ENCODE measurements at regions not wholly inside any gene's neighbourhood (a gene's known extent, or its start where the extent isn't known, plus 50 kb on each side); places are given as distances from the start of the nearest gene placed in this dataset.

DNA sequence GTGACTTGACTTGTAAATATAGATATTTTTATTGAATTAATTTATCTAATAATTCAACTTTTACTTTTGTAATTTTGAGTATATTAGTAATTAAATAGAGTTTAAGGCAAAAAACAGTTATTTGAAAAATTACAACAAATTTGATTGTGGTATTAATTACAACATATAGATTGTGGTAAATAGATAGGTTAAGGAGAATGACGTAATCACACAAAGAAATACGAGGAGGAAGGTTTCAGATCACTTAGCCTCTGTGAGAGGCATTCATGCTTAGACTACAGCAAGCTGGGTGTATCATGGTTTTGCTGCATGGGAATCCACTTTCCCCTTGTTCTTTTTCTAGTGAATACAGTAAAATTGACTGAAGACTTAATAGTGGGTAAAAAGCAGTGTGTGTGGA, 878.4 kb upstream of the EDIL3 start:
- ATAC-seq, result no peak
- H3K4me1 Mint-ChIP-seq (ENCODE audit: low read depth), result no peaks in the 10 kb centered on the region

DNA sequence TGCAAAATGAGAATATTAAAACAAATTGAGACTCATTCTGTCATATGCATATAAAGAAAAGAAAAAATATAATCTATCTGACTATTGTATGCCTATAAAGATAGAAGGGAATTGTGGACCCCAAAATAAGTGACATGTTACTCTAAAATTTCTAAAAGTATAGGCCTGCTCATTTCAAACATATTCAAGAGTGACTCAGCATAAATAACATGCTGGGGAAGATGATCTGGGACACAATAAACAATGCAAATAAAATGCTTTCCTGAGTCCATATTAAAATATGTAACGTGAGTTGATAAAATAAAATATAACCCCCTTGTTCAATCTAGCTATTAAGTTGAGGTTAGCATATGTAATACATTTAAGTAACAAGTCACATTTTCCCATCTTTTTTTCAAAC, 882.0 kb upstream of the EDIL3 start:
- Mint-ChIP-seq H3K4me3 (no peak overlapping the region), H3K36me3 (ENCODE audit: insufficient read depth) (no peaks in the 10 kb centered on the region), H3K27me3 (ENCODE audit: low read depth) (no peaks in the 10 kb centered on the region), H3K4me1 (ENCODE audit: low read depth) (no peaks in the 10 kb centered on the region), H3K9me3 (peaks cover 6% of the 10 kb centered on the region)
- ATAC-seq (no peak), DNase-seq (no peak)

More for the DNA sequence above, 878.4 kb upstream of the EDIL3 start:
- H3K27me3 Mint-ChIP-seq (ENCODE audit: low read depth), result no peaks in the 10 kb centered on the region
- H3K4me3 Mint-ChIP-seq, result no peak overlapping the region
- no peak for DNase-seq
- no peaks in the 10 kb centered on the region for H3K9me3 Mint-ChIP-seq
- no peaks in the 10 kb centered on the region for H3K36me3 Mint-ChIP-seq (ENCODE audit: insufficient read depth)

DNA sequence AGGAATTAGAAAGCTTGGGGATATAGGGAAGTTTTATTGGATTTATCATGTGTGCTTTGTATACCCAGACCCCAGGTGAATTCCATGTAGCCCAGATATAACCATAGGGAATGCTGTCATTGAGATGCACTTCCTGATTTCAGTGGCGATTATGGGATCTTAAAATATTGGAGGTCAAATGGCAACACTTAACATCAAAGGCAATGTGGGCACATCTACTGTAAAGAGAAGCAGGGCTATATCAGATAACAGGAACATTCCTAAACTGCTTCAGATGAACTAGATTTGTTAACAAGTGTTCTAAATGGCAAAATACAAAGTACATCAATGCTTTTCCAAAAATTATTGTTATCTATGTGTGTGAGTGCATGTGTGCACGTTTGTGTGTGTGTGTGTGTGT, 883.5 kb upstream of the EDIL3 start:
- H3K9me3 Mint-ChIP-seq, result peaks cover 6% of the 10 kb centered on the region
- ATAC-seq (no peak), DNase-seq (no peak)
- no peaks in the 10 kb centered on the region for H3K36me3 Mint-ChIP-seq (ENCODE audit: insufficient read depth)
- H3K4me1 Mint-ChIP-seq (ENCODE audit: low read depth), result no peaks in the 10 kb centered on the region
- H3K27me3 Mint-ChIP-seq (ENCODE audit: low read depth), result no peaks in the 10 kb centered on the region
- H3K4me3 Mint-ChIP-seq, result no peak overlapping the region

DNA sequence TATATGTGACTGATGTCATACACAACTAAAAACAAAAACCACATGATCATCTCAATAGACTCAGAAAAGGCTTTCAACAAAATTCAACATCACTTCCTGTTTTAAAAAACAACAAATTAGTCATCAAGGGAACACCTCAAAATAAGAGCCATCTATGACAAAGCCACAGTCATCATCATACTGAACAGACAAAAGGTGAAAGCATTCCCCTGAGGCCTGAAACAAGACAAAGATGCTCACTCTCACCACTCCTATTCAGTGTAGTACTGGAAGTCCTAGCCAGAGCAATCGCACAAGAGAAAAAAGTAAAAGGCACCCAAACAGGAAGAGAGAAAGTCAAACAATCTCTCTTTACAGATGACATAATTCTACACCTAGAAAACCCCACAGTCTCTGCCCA, 893.5 kb upstream of the EDIL3 start:
- H3K36me3 Mint-ChIP-seq (ENCODE audit: insufficient read depth), result no peaks in the 10 kb centered on the region
- H3K27me3 Mint-ChIP-seq (ENCODE audit: low read depth), result no peaks in the 10 kb centered on the region
- H3K4me3 Mint-ChIP-seq, result no peak overlapping the region
- DNase-seq (no peak), ATAC-seq (no peak)
- H3K9me3 Mint-ChIP-seq, result peaks cover 2% of the 10 kb centered on the region
- no peaks in the 10 kb centered on the region for H3K4me1 Mint-ChIP-seq (ENCODE audit: low read depth)

DNA sequence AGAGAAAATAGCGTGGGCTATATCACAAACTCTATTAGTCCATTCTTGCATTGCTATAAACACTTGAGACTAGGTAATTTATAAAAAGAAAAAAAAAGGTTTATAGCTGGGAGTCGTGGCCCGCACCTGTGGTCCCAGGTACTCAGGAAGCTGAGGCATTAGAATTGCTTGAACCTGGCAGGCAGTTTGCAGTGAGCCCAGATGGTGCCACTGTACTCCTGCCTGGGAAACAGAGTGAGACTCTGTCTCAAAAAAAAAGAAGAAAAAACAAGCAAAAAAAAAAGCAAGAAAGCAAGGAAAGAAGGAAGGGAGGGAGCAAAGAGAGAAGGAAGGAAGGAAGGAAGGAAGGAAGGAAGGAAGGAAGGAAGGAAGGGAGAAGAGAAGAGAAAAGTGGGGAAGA, 904.2 kb upstream of the EDIL3 start:
- DNase-seq (no peak), ATAC-seq (no peak)
- Mint-ChIP-seq H3K36me3 (ENCODE audit: insufficient read depth) (no peaks in the 10 kb centered on the region), H3K27me3 (ENCODE audit: low read depth) (no peaks in the 10 kb centered on the region), H3K9me3 (peaks cover 6% of the 10 kb centered on the region), H3K4me3 (no peak overlapping the region), H3K4me1 (ENCODE audit: low read depth) (no peaks in the 10 kb centered on the region)

DNA sequence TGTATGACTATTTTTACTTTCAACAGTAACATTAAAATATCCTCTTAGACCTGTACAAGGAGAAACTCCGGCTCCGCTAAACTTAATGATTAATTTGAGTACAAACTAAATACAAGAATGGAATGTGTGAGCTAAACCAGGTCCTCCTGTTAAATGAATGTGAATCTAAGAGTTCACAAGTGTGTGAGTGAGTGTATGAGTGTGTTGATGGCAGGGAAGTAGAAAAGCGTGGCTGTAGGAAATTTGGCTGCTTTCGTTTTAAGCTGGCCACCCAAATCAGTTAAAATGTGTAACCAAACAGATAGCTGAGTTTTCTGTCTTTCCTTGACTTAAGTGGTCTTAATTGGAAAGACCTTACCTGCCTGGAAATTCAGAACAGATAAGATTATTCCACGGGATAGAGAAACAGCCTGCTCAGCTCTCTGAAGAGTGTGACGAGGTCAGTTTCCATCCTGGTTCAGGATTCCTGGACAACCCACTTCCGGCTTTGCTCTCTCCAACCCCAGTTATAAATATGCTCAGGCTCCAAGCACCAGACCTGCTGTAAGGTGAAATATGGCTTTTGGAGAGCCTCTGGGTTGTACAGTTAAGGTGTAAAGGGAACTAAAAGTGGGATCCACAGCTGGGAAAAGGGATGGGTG, 908.6 kb upstream of the EDIL3 start:
- Mint-ChIP-seq H3K27me3 (ENCODE audit: low read depth) (no peaks in the 10 kb centered on the region), H3K36me3 (ENCODE audit: insufficient read depth) (no peaks in the 10 kb centered on the region), H3K4me3 (no peak overlapping the region), H3K9me3 (peaks cover 10% of the 10 kb centered on the region), H3K4me1 (ENCODE audit: low read depth) (no peaks in the 10 kb centered on the region)
- ATAC-seq (no peak), DNase-seq (no peak)

DNA sequence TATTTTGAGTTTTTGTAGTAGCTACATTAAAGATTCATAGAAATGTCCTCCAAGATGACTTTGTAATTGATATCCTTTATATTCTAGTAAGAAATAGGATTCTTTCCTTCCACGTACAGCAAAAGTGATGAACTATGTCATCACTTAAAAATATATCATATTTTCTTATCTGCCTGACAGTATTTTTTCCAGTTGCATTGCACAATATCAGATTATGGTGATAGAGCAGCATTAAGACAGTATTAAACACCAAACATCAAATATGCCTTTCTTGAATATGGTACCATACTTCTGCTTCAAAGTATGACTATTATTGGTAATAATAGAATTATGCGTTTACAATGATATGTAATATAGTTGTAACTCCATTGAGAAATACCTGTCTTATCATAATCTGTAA, 919.8 kb upstream of the EDIL3 start:
- Mint-ChIP-seq H3K9me3 (peaks cover 4% of the 10 kb centered on the region), H3K27me3 (ENCODE audit: low read depth) (no peaks in the 10 kb centered on the region), H3K4me1 (ENCODE audit: low read depth) (no peaks in the 10 kb centered on the region), H3K36me3 (ENCODE audit: insufficient read depth) (no peaks in the 10 kb centered on the region), H3K4me3 (no peak overlapping the region)
- DNase-seq, result no peak
- no peak for ATAC-seq

DNA sequence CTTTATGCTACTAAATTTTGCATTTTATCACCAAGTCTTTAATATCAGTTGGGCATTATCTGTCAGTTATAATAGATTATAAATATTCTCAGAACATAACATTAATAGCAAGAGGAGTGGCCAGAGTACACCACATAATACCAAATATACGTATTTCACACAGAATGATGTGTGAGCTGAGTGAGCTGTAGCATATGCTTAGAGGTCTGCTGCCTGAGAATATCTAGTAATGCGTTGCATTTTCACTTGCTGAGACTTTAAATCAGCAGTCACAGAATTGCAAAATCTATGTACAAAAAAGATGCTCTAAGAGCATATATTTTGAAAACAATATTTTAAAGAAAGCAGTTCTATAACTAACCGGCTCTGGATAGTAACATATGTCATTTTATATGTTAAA, 921.1 kb upstream of the EDIL3 start:
- ATAC-seq, result no peak
- no peaks in the 10 kb centered on the region for H3K27me3 Mint-ChIP-seq (ENCODE audit: low read depth)
- no peaks in the 10 kb centered on the region for H3K4me1 Mint-ChIP-seq (ENCODE audit: low read depth)
- no peak overlapping the region for H3K4me3 Mint-ChIP-seq
- H3K9me3 Mint-ChIP-seq, result peaks cover 4% of the 10 kb centered on the region
- H3K36me3 Mint-ChIP-seq (ENCODE audit: insufficient read depth), result no peaks in the 10 kb centered on the region
- no peak for DNase-seq

DNA sequence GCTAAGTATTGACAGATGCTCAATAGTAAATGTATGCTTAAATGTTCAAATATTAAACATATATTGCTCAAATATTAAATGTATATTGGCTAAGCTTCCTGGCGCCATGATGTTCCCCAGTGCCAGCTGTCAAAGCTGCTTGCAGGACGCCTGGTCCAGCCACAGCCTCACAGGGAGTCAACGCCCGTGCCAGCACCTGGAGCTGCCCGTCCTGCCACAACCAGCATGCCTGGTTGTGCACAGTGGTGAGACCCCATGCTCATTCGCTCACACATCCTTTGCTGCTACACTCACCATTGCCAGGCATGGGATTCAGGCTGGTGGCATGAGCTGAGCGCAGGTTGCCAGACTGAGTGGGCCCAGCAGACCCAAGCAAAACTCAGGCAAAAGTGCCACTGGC, 926.9 kb upstream of the EDIL3 start:
- no peak overlapping the region for H3K4me3 Mint-ChIP-seq
- H3K36me3 Mint-ChIP-seq (ENCODE audit: insufficient read depth), result no peaks in the 10 kb centered on the region
- peaks cover 4% of the 10 kb centered on the region for H3K9me3 Mint-ChIP-seq
- no peak for ATAC-seq
- H3K4me1 Mint-ChIP-seq (ENCODE audit: low read depth), result no peaks in the 10 kb centered on the region
- DNase-seq, result no peak
- H3K27me3 Mint-ChIP-seq (ENCODE audit: low read depth), result no peaks in the 10 kb centered on the region

DNA sequence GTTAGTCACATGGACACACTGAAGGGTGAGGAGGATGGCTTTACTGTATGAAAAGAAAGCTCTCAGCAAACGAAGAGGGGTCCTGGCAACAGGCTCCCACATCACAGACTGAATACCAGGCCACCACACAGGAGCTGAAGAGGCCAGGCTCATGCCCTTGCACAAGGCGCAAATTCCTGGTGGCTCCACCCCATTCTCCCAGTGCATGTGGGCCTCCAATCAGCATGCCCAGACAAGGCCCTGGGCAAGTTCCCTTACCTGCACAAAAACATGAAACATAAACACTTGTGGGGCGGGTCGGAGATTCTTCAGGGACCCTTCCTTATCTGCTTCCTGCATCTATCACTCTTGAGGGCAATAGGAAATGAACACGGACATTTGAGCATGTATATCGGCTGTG, 935.8 kb upstream of the EDIL3 start:
- no peak for DNase-seq
- Mint-ChIP-seq H3K4me1 (ENCODE audit: low read depth) (no peaks in the 10 kb centered on the region), H3K27me3 (ENCODE audit: low read depth) (no peaks in the 10 kb centered on the region), H3K9me3 (peaks cover 4% of the 10 kb centered on the region), H3K36me3 (ENCODE audit: insufficient read depth) (no peaks in the 10 kb centered on the region), H3K4me3 (no peak overlapping the region)
- no peak for ATAC-seq

DNA sequence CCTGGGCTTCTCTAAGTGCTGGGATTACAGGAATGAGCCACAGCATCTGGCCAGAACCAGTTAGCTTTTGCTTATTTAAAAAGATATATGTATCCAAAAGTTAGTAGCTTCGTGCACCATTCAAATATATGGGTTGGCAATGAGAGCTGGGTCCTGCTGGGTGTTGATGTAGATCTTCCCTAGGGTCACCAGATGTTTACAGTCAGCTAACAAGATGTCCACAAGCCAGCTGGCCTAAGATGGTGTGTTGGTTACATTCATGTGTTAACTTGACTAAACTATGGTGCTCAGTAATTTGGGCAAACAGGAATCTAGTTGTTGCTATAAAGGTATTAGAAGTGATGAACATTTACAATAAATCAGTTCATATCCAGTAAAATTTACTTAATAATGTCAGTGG, 948.6 kb upstream of the EDIL3 start:
- DNase-seq, result no peak
- H3K4me3 Mint-ChIP-seq, result no peak overlapping the region
- H3K4me1 Mint-ChIP-seq (ENCODE audit: low read depth), result no peaks in the 10 kb centered on the region
- no peak for ATAC-seq
- no peaks in the 10 kb centered on the region for H3K36me3 Mint-ChIP-seq (ENCODE audit: insufficient read depth)
- H3K9me3 Mint-ChIP-seq, result peaks cover 4% of the 10 kb centered on the region
- H3K27me3 Mint-ChIP-seq (ENCODE audit: low read depth), result no peaks in the 10 kb centered on the region

DNA sequence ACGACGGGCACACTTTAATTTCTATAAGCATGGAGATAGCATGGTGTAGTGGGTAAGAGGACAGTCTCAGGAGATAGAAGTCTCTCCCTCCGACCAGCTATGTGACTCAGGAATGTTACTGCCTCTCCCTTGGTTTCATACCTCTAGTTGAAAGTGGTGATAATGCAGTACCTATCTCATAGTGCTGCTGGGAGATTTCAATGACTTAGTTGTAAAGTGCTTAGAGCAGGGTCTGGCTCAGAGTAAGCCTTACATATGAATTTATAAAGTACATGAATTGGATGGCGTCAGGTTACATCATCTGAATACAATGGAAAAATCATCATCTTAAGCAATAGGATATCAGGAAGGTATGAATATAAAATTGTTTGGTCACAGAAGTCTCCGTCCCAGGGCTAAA, 952.8 kb upstream of the EDIL3 start:
- no peak overlapping the region for H3K4me3 Mint-ChIP-seq

DNA sequence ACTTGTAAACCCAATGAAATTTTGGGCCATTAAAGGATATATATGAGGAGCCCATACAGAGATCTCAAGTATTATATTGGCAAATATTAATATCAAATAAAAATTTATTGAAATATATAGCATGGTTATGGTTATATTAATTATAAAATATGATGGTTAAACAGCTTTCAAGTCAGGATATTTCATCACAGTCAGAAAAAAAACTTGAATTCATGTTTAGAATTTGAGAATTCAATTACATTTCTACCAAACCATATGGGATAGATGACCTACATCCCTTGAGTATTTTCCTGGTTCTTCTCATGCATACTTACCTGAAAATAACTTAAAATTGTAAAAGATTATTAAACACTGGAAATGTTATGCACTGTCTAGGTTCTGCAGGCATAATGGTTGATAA, 956.1 kb upstream of the EDIL3 start:
- H3K36me3 Mint-ChIP-seq (ENCODE audit: insufficient read depth), result no peaks in the 10 kb centered on the region
- DNase-seq, result no peak
- H3K4me1 Mint-ChIP-seq (ENCODE audit: low read depth), result no peaks in the 10 kb centered on the region
- ATAC-seq, result no peak
- H3K4me3 Mint-ChIP-seq, result no peak overlapping the region
- no peaks in the 10 kb centered on the region for H3K27me3 Mint-ChIP-seq (ENCODE audit: low read depth)
- peaks cover 3% of the 10 kb centered on the region for H3K9me3 Mint-ChIP-seq

More for the DNA sequence above, 952.8 kb upstream of the EDIL3 start:
- H3K4me1 Mint-ChIP-seq (ENCODE audit: low read depth), result no peaks in the 10 kb centered on the region
- ATAC-seq, result no peak
- no peak for DNase-seq
- H3K36me3 Mint-ChIP-seq (ENCODE audit: insufficient read depth), result no peaks in the 10 kb centered on the region
- H3K9me3 Mint-ChIP-seq, result peaks cover 4% of the 10 kb centered on the region
- H3K27me3 Mint-ChIP-seq (ENCODE audit: low read depth), result no peaks in the 10 kb centered on the region

DNA sequence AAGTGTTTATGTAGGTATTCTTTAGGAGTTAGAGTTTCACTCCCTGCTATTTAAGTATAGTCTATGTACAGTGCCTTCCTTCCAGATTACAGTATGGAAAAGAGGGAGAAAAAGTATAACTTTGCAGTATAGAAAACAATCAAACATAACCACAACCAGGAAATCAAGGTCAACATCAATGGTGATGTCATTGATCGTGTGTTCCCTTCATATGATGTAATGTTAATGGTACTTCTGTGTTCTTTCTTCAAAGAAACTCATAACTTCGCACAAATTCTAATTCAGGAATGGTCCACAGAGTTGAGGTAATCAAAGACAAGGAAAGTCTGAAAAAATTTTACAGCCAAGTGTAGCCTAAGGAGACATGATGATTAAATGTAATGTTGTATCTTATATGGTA, 961.1 kb upstream of the EDIL3 start:
- H3K9me3 Mint-ChIP-seq, result peaks cover 3% of the 10 kb centered on the region
- H3K27me3 Mint-ChIP-seq (ENCODE audit: low read depth), result no peaks in the 10 kb centered on the region
- no peaks in the 10 kb centered on the region for H3K4me1 Mint-ChIP-seq (ENCODE audit: low read depth)
- no peaks in the 10 kb centered on the region for H3K36me3 Mint-ChIP-seq (ENCODE audit: insufficient read depth)
- no peak for DNase-seq
- H3K4me3 Mint-ChIP-seq, result no peak overlapping the region
- ATAC-seq, result no peak

DNA sequence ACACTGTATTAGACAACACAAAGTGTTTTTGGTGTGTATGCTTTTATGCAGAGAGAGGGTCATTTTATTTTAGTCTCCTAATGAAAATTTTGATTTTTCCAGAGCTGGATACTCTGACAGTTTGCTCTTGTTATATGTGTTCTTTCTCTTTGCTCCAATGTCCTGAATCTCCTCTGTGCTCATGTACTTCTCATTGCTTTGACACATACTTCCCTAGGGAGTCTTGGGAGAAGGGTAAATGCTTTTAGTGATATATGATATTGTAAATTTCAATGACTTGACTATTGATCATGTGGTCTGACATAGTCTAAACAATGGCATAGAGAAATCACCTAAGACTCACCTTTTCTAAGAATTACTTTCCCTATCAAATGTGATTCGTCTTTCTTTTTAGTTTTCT, 972.6 kb upstream of the EDIL3 start:
- no peaks in the 10 kb centered on the region for H3K27me3 Mint-ChIP-seq (ENCODE audit: low read depth)
- H3K9me3 Mint-ChIP-seq, result peaks cover 6% of the 10 kb centered on the region

DNA sequence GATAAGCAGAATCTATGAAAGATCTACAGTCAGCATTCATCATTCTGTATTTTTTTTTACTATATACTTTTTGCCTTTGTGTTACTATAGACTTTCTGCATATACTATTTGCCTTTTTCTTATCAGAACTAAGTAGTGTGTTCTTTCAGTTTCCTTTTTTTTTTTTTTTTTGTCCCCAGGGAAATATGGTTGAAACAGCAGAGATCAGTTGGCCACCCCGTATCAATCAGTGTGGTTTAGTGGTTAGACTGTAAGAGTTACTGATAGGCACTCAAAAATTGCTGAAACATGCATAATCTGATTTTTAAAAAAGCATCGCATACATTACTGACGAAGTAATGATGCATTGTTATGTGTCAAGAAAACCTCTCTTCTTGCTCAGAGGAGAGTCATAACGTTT, 990.8 kb upstream of the EDIL3 start:
- Mint-ChIP-seq H3K36me3 (ENCODE audit: insufficient read depth) (no peaks in the 10 kb centered on the region), H3K4me3 (no peak overlapping the region), H3K9me3 (no peaks in the 10 kb centered on the region), H3K27me3 (ENCODE audit: low read depth) (no peaks in the 10 kb centered on the region), H3K4me1 (ENCODE audit: low read depth) (no peaks in the 10 kb centered on the region)
- no peak for ATAC-seq
- DNase-seq, result no peak

More for the DNA sequence above, 972.6 kb upstream of the EDIL3 start:
- no peaks in the 10 kb centered on the region for H3K4me1 Mint-ChIP-seq (ENCODE audit: low read depth)
- H3K36me3 Mint-ChIP-seq (ENCODE audit: insufficient read depth), result no peaks in the 10 kb centered on the region
- H3K4me3 Mint-ChIP-seq, result no peak overlapping the region
- no peak for DNase-seq
- no peak for ATAC-seq

Data from activated T-cell treated with anti-CD3 and anti-CD28 coated beads, Interleukin-2, amount 50 U/mL, for 4 hours (primary cell).